NCI-H82 treated with DMSO at 0.1 percent for 48 hours (cell line): ENCODE measurements at regions not wholly inside any gene's neighbourhood (a gene's known extent, or its start where the extent isn't known, plus 50 kb on each side); places are given as distances from the start of the nearest gene placed in this dataset.

Experiments used
- DNase-seq: peaks from one replicate; lab custom pipeline; 2025; ENCODE audit not compliant: unreplicated experiment; lab: John Stamatoyannopoulos, UW

- no peak for DNase-seq
These were observed 1169.3 kb upstream of the DDX18 start for GRCh38 chr2:116645155-116645554.

- no peak for DNase-seq
These were observed 1145.8 kb upstream of the DDX18 start for GRCh38 chr2:116668691-116669090.

- no peak for DNase-seq
These were observed 1144.7 kb upstream of the DDX18 start for GRCh38 chr2:116669782-116670181.

- DNase-seq, result no peak
These were observed 1140.3 kb upstream of the DDX18 start for GRCh38 chr2:116674188-116674587.

GRCh38 chr2:116676776-116677175 is 1137.7 kb upstream of the DDX18 start:
- no peak for DNase-seq

- DNase-seq, result no peak
These were observed 1134.1 kb upstream of the DDX18 start for GRCh38 chr2:116680256-116680936.

- no peak for DNase-seq
These were observed 1127.1 kb upstream of the DDX18 start for GRCh38 chr2:116687371-116687770.

GRCh38 chr2:116692988-116693387 is 1121.5 kb upstream of the DDX18 start:
- no peak for DNase-seq

GRCh38 chr2:116696223-116696622 is 1118.3 kb upstream of the DDX18 start:
- DNase-seq, result no peak

- no peak for DNase-seq
These were observed 1117.6 kb upstream of the DDX18 start for GRCh38 chr2:116696903-116697302.

GRCh38 chr2:116706396-116706795 is 1108.1 kb upstream of the DDX18 start:
- no peak for DNase-seq

- no peak for DNase-seq
These were observed 1098.5 kb upstream of the DDX18 start for GRCh38 chr2:116716038-116716437.

GRCh38 chr2:116716444-116716843 is 1098.0 kb upstream of the DDX18 start:
- no peak for DNase-seq

- no peak for DNase-seq
These were observed 1096.7 kb upstream of the DDX18 start for GRCh38 chr2:116717832-116718231.

GRCh38 chr2:116718451-116718850 is 1096.0 kb upstream of the DDX18 start:
- DNase-seq, result no peak

- DNase-seq, result no peak
These were observed 1094.7 kb upstream of the DDX18 start for GRCh38 chr2:116719836-116720235.

GRCh38 chr2:116724550-116724949 is 1089.9 kb upstream of the DDX18 start:
- no peak for DNase-seq

GRCh38 chr2:116732322-116732721 is 1082.2 kb upstream of the DDX18 start:
- no peak for DNase-seq

GRCh38 chr2:116733699-116734098 is 1080.8 kb upstream of the DDX18 start:
- no peak for DNase-seq

GRCh38 chr2:116737951-116738350 is 1076.5 kb upstream of the DDX18 start:
- DNase-seq, result no peak

- no peak for DNase-seq
These were observed 1067.4 kb upstream of the DDX18 start for GRCh38 chr2:116747103-116747502.

- no peak for DNase-seq
These were observed 1064.5 kb upstream of the DDX18 start for GRCh38 chr2:116749994-116750393.

GRCh38 chr2:116754381-116755101 is 1060.0 kb upstream of the DDX18 start:
- no peak for DNase-seq
